GM12878 (cell line): ENCODE measurements at regions not wholly inside any gene's neighbourhood (a gene's known extent, or its start where the extent isn't known, plus 50 kb on each side); places are given as distances from the start of the nearest gene placed in this dataset.

Source experiments
- CBFB ChIP-seq: IDR thresholded peaks from 2 replicates; pipeline ENCODE4 v1.6.1; 2016; ENCODE audit warnings: antibody characterized with exemption, low read depth
- CHD2 ChIP-seq: IDR thresholded peaks from 2 replicates; pipeline ENCODE4 v1.6.1; 2011; ENCODE audit warnings: low read depth, low read length, improper control_type of control experiment, borderline replicate concordance
- CREM ChIP-seq: IDR thresholded peaks from 2 replicates; pipeline ENCODE4 v1.6.1; 2014; ENCODE audit warnings: antibody characterized with exemption, low read depth
- EP300 ChIP-seq, 2 experiments: fragments of 150-350 bp in 1 of 2; IDR thresholded peaks; 2 replicates each; pipeline ENCODE4 v1.6.1; 2011 to 2012; ENCODE audit warnings: low read depth in 2 of 2, low read length in 2 of 2, borderline replicate concordance in 1 of 2, improper control_type of control experiment in 1 of 2, inconsistent platforms in 1 of 2; ENCODE audit not compliant: control insufficient read depth in 1 of 2
- EZH2 ChIP-seq: IDR thresholded peaks from 2 replicates; pipeline ENCODE4 v1.6.1; 2012; ENCODE audit warnings: low read depth, mild to moderate bottlenecking, control low read depth, inconsistent platforms, low read length, borderline replicate concordance; ENCODE audit not compliant: control insufficient read depth
- FOS ChIP-seq: IDR thresholded peaks from 3 replicates; pipeline ENCODE4 v1.6.1; 2011; ENCODE audit warnings: borderline replicate concordance; ENCODE audit not compliant: insufficient read length; ENCODE audit errors: extremely low read depth
- NBN ChIP-seq: fragments of 450-650 bp; IDR thresholded peaks from 2 replicates; pipeline ENCODE4 v1.6.1; 2016
- POLR2A ChIP-seq: IDR thresholded peaks from 2 replicates; pipeline ENCODE4 v1.6.1; 2011; ENCODE audit warnings: low read depth, mild to moderate bottlenecking, low read length
- SRF ChIP-seq, 2 experiments: IDR thresholded peaks; 2 replicates each; pipeline ENCODE4 v1.6.1; 2011; ENCODE audit warnings: low read depth in 2 of 2, low read length in 2 of 2, mild to moderate bottlenecking in 1 of 2, moderate library complexity in 1 of 2
- STAT1 ChIP-seq: fragments of 450-650 bp; conservative IDR thresholded peaks from 2 replicates; pipeline ENCODE4 v1.6.1; 2014; ENCODE audit warnings: antibody characterized with exemption, mild to moderate bottlenecking
- ZNF384 ChIP-seq: IDR thresholded peaks from 2 replicates; pipeline ENCODE4 v1.6.1; 2012; ENCODE audit warnings: low read depth, mild to moderate bottlenecking, low read length, improper control_type of control experiment, borderline replicate concordance
- TF ChIP-seq, protein P1 (sequence below): IDR thresholded peaks from 2 replicates; pipeline ENCODE4 v1.6.1; 2011; ENCODE audit warnings: low read depth, low read length, improper control_type of control experiment, borderline replicate concordance
- TF ChIP-seq, protein P2 (sequence below): IDR thresholded peaks from 2 replicates; pipeline ENCODE4 v1.6.1; 2011; ENCODE audit warnings: borderline replicate concordance, low read depth, mild to moderate bottlenecking, moderate library complexity, low read length; ENCODE audit not compliant: insufficient read depth, poor library complexity, severe bottlenecking
- TF ChIP-seq, protein P3 (sequence below), 3 experiments: IDR thresholded peaks in 2 of 3; conservative IDR thresholded peaks in 1 of 3; 2 replicates each; pipeline ENCODE4 v1.5.1; 2011; ENCODE audit warnings: low read depth in 3 of 3, low read length in 3 of 3, mild to moderate bottlenecking in 3 of 3, control low read depth in 2 of 3, moderate library complexity in 2 of 3, inconsistent platforms in 1 of 3, mixed read lengths in 1 of 3; ENCODE audit not compliant: control insufficient read depth in 2 of 3, insufficient read depth in 1 of 3; ENCODE audit errors: extremely low read depth in 1 of 3

DNA sequence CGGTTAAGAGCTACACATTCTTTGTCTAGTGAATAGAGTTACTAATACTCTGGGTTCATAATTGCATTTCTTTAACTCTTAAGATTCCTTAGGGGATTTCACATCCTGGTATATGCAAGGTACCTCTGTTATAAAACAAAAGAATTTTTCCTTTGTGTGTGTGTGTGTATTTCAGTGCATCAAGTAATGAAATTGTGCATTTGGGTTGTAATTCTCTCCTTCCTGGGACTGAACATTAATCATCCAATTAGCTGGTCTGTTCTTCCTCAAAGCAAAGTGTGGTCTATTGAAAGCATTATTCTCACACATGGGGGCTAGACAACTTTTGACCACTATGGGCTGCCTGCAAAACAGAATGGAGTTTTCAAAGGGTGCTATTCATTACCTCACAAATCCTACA, 74.0 kb downstream of the ZC3H11B start:
- TF ChIP-seq SRF (IDR thresholded peaks at IDR 0.05; ENCODE audit: low read depth in 2 of 2, low read length in 2 of 2) (no peak), POLR2A (no peak), STAT1 (no peak), FOS (no peak), EP300 (IDR thresholded peaks at IDR 0.05; ENCODE audit: borderline replicate concordance in 1 of 2, control insufficient read depth in 1 of 2, low read depth in 2 of 2, low read length in 2 of 2) (no peak), CBFB (no peak), CHD2 (no peak), ZNF384 (no peak), EZH2 (no peak), CREM (no peak), NBN (no peak)
- TF ChIP-seq, protein P1, sequence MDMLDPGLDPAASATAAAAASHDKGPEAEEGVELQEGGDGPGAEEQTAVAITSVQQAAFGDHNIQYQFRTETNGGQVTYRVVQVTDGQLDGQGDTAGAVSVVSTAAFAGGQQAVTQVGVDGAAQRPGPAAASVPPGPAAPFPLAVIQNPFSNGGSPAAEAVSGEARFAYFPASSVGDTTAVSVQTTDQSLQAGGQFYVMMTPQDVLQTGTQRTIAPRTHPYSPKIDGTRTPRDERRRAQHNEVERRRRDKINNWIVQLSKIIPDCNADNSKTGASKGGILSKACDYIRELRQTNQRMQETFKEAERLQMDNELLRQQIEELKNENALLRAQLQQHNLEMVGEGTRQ, result no peak
- TF ChIP-seq, protein P2, sequence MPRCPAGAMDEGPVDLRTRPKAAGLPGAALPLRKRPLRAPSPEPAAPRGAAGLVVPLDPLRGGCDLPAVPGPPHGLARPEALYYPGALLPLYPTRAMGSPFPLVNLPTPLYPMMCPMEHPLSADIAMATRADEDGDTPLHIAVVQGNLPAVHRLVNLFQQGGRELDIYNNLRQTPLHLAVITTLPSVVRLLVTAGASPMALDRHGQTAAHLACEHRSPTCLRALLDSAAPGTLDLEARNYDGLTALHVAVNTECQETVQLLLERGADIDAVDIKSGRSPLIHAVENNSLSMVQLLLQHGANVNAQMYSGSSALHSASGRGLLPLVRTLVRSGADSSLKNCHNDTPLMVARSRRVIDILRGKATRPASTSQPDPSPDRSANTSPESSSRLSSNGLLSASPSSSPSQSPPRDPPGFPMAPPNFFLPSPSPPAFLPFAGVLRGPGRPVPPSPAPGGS, result no peak
- TF ChIP-seq, protein P3, sequence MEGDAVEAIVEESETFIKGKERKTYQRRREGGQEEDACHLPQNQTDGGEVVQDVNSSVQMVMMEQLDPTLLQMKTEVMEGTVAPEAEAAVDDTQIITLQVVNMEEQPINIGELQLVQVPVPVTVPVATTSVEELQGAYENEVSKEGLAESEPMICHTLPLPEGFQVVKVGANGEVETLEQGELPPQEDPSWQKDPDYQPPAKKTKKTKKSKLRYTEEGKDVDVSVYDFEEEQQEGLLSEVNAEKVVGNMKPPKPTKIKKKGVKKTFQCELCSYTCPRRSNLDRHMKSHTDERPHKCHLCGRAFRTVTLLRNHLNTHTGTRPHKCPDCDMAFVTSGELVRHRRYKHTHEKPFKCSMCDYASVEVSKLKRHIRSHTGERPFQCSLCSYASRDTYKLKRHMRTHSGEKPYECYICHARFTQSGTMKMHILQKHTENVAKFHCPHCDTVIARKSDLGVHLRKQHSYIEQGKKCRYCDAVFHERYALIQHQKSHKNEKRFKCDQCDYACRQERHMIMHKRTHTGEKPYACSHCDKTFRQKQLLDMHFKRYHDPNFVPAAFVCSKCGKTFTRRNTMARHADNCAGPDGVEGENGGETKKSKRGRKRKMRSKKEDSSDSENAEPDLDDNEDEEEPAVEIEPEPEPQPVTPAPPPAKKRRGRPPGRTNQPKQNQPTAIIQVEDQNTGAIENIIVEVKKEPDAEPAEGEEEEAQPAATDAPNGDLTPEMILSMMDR (IDR thresholded peaks at IDR 0.05 in 2 of 3, conservative IDR thresholded peaks at IDR 0.05 in 1 of 3; ENCODE audit: control insufficient read depth in 2 of 3, extremely low read depth in 1 of 3, insufficient read depth in 1 of 3, low read depth in 3 of 3, low read length in 3 of 3), result no peak
